ENCODE measurements at regions not wholly inside any gene's neighbourhood (a gene's known extent, or its start where the extent isn't known, plus 50 kb on each side); places are given as distances from the start of the nearest gene placed in this dataset.

- TF ChIP-seq POLR2AphosphoS5 (IDR thresholded peaks at IDR 0.05; ENCODE audit: low read depth, low read length) (no peak), POLR2A (IDR thresholded peaks at IDR 0.05; ENCODE audit: low read depth, low read length) (no peak)
Measured at GRCh38 chr21:24223624-24224023, 1383.7 kb downstream of the MRPL39 start.
